Nephron (organoid): ENCODE measurements at regions not wholly inside any gene's neighbourhood (a gene's known extent, or its start where the extent isn't known, plus 50 kb on each side); places are given as distances from the start of the nearest gene placed in this dataset.

Source experiments
- H3K27ac Mint-ChIP-seq, 3 experiments: 2 replicates each; pipeline ENCODE4 v1.8.0; 2020; ENCODE audit warnings: mixed read lengths in 3 of 3, mild to moderate bottlenecking in 2 of 3, moderate library complexity in 1 of 3
- H3K27me3 Mint-ChIP-seq: 2 replicates; pipeline ENCODE4 v1.8.0; 2021; ENCODE audit warnings: low read depth, mild to moderate bottlenecking, moderate library complexity, mixed read lengths
- H3K36me3 Mint-ChIP-seq: 2 replicates; pipeline ENCODE4 v1.8.0; 2020; ENCODE audit warnings: low read depth, mixed read lengths
- H3K4me1 Mint-ChIP-seq: 2 replicates; pipeline ENCODE4 v1.8.0; 2020; ENCODE audit warnings: mixed read lengths
- H3K4me3 Mint-ChIP-seq, 3 experiments: 2 replicates each; pipeline ENCODE4 v1.8.0; 2020; ENCODE audit warnings: mild to moderate bottlenecking in 3 of 3, mixed read lengths in 3 of 3, moderate library complexity in 2 of 3
- H3K9me3 Mint-ChIP-seq: 2 replicates; pipeline ENCODE4 v1.8.0; 2020; ENCODE audit warnings: mixed read lengths
- CTCF ChIP-seq, 3 experiments: fragments of 200-600 bp; sonication (generic); IDR thresholded peaks; one replicate each; pipeline ENCODE4 v1.5.0; 2021; ENCODE audit warnings: antibody characterized with exemption in 3 of 3; ENCODE audit not compliant: unreplicated experiment in 3 of 3

- H3K36me3 Mint-ChIP-seq: no peaks in the 10 kb centered on the region
- no peaks in the 10 kb centered on the region for H3K9me3 Mint-ChIP-seq
- H3K27ac Mint-ChIP-seq: no peak overlapping the region
- peaks cover 21% of the 10 kb centered on the region for H3K4me1 Mint-ChIP-seq
- TF ChIP-seq CTCF (IDR thresholded peaks at IDR 0.05; ENCODE audit: unreplicated experiment in 3 of 3): no peak
- peaks cover 15% of the 10 kb centered on the region for H3K27me3 Mint-ChIP-seq
- H3K4me3 Mint-ChIP-seq: no peak overlapping the region
Observed at GRCh38 chr16:24667244-24667764, 62.1 kb upstream of the TNRC6A start.

DNA sequence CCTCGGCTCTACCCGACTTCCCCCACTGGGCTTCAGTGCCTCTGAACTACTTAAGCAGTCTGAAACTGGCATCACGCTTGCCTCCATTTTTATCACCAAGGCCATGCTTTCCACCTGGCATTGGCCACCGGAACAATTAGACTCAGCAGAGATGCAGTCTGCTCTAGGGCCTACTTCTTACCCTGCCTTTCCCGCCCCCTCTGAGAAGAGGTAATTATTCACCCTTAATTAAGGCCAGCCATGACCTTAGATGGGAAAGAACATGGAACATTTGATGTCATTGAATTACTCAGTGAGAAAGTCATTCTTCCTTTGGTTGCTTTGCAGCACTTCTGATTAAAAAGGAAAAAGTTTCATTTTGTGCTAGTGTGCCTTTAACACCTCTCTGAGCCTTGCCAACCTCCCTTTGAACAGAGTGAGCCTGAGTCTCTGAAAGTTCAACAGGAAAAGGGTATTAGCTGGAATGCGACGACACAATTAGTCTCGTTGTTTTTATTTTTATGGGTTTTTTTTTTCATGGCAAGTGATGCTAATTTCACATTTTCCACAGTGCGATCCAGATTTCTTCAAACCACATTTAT lies 60.9 kb upstream of the TNRC6A start:
- no peak for TF ChIP-seq CTCF (IDR thresholded peaks at IDR 0.05; ENCODE audit: unreplicated experiment in 3 of 3)
- Mint-ChIP-seq H3K36me3 (no peaks in the 10 kb centered on the region), H3K4me3 (no peak overlapping the region), H3K9me3 (no peaks in the 10 kb centered on the region), H3K4me1 (peaks cover 21% of the 10 kb centered on the region), H3K27me3 (peaks cover 12% of the 10 kb centered on the region), H3K27ac (peak overlapping the region in 1 of 3 experiments; percentile 22)

GRCh38 chr16:24670623-24671454 lies 58.6 kb upstream of the TNRC6A start:
- Mint-ChIP-seq H3K4me3 (peak overlapping the region; percentile 11 to 38 (median 36)), H3K27ac (peak overlapping the region in 2 of 3 experiments; percentile 73 to 81), H3K36me3 (no peaks in the 10 kb centered on the region), H3K9me3 (no peaks in the 10 kb centered on the region), H3K27me3 (peaks cover 11% of the 10 kb centered on the region), H3K4me1 (peaks cover 21% of the 10 kb centered on the region)
- no peak for TF ChIP-seq CTCF (IDR thresholded peaks at IDR 0.05; ENCODE audit: unreplicated experiment in 3 of 3)

DNA sequence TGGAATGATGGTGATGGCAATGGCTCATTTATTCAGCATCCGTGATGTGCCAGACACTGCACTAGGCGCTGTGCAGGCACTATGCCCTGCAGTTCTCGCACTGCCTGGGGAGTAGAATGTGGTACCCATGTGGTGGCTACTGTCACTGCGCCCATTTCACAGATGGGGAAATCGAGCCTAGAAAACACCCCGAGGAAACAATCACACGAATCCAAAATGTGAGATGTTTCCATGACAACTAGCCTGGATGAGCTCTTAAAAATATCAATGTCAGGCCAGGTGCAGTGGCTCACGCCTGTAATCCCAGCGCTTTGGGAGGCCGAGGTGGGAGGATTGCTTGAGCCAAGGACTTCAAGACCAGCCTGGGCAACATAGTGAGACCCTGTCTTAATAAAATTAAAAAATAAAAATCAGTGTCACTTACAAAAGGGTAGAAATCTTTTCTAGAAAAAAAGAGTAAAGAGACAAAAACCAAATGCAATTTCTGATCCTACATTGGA lies 57.9 kb upstream of the TNRC6A start:
- peaks cover 21% of the 10 kb centered on the region for H3K4me1 Mint-ChIP-seq
- TF ChIP-seq CTCF (IDR thresholded peaks at IDR 0.05; ENCODE audit: unreplicated experiment in 3 of 3): no peak
- H3K27me3 Mint-ChIP-seq: peaks cover 11% of the 10 kb centered on the region
- no peaks in the 10 kb centered on the region for H3K36me3 Mint-ChIP-seq
- H3K4me3 Mint-ChIP-seq: peak overlapping the region in 1 of 3 experiments; percentile 38
- H3K9me3 Mint-ChIP-seq: no peaks in the 10 kb centered on the region
- peak overlapping the region in 2 of 3 experiments; percentile 73 to 81 for H3K27ac Mint-ChIP-seq

DNA sequence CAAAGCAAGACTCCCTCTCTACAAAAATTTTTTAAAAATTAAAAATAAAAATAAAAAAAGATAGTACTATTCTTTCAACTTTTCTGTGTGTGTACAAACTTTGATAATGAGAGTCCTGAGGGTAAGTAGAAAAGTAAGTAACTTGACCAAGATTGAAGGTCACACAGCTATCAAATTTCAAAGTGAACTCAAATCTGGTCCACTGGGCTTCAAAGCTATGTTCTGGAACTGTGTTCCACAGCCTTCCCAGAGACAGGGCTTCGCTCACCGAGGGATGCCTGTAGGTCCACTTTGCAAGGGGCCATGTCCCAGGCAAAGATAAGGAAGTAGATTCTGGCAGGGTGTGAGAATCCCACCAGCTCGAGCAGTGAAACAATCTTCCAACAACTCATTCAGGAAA lies 56.3 kb upstream of the TNRC6A start:
- Mint-ChIP-seq H3K27ac (no peak overlapping the region), H3K4me1 (peaks cover 20% of the 10 kb centered on the region), H3K9me3 (no peaks in the 10 kb centered on the region), H3K36me3 (no peaks in the 10 kb centered on the region), H3K4me3 (no peak overlapping the region), H3K27me3 (peaks cover 11% of the 10 kb centered on the region)
- TF ChIP-seq CTCF (IDR thresholded peaks at IDR 0.05; ENCODE audit: unreplicated experiment in 3 of 3): no peak
